ENCODE measurements at regions not wholly inside any gene's neighbourhood (a gene's known extent, or its start where the extent isn't known, plus 50 kb on each side); places are given as distances from the start of the nearest gene placed in this dataset.

- no peak for DNase-seq
Measured at GRCh38 chr12:116382686-116383530, 105.4 kb upstream of the MED13L start.

GRCh38 chr12:116384175-116384574, 106.7 kb upstream of the MED13L start:
- no peak for DNase-seq

- DNase-seq, result peak; percentile 76
Measured at GRCh38 chr12:116384691-116385485, 107.4 kb upstream of the MED13L start.

GRCh38 chr12:116385486-116386217, 108.2 kb upstream of the MED13L start:
- DNase-seq, result no peak

- DNase-seq, result no peak
Measured at GRCh38 chr12:116389326-116389725, 111.8 kb upstream of the MED13L start.

- DNase-seq, result no peak
Measured at GRCh38 chr12:116389990-116390389, 112.5 kb upstream of the MED13L start.

GRCh38 chr12:116390401-116391335, 113.2 kb upstream of the MED13L start:
- no peak for DNase-seq

- DNase-seq, result no peak
Measured at GRCh38 chr12:116391501-116391900, 114.0 kb upstream of the MED13L start.

- DNase-seq, result no peak
Measured at GRCh38 chr12:116392061-116392460, 114.6 kb upstream of the MED13L start.

GRCh38 chr12:116393255-116393654, 115.8 kb upstream of the MED13L start:
- no peak for DNase-seq

GRCh38 chr12:116393859-116394650, 116.6 kb upstream of the MED13L start:
- no peak for DNase-seq

- no peak for DNase-seq
Measured at GRCh38 chr12:116395396-116395795, 117.9 kb upstream of the MED13L start.

GRCh38 chr12:116397148-116397547, 119.7 kb upstream of the MED13L start:
- no peak for DNase-seq

GRCh38 chr12:116398193-116398592, 120.7 kb upstream of the MED13L start:
- DNase-seq, result no peak

GRCh38 chr12:116399055-116399454, 121.6 kb upstream of the MED13L start:
- DNase-seq, result no peak

GRCh38 chr12:116400636-116401372, 123.3 kb upstream of the MED13L start:
- DNase-seq, result peak; percentile 91

- DNase-seq, result no peak
Measured at GRCh38 chr12:116401565-116401964, 124.1 kb upstream of the MED13L start.

GRCh38 chr12:116402163-116402939, 124.9 kb upstream of the MED13L start:
- no peak for DNase-seq

GRCh38 chr12:116403546-116403945, 126.1 kb upstream of the MED13L start:
- no peak for DNase-seq

- no peak for DNase-seq
Measured at GRCh38 chr12:116404247-116404646, 126.8 kb upstream of the MED13L start.

Data from suppressor macrophage treated with lipopolysaccharide for 4 hours (primary cell).